ENCODE measurements at regions not wholly inside any gene's neighbourhood (a gene's known extent, or its start where the extent isn't known, plus 50 kb on each side); places are given as distances from the start of the nearest gene placed in this dataset.

DNA sequence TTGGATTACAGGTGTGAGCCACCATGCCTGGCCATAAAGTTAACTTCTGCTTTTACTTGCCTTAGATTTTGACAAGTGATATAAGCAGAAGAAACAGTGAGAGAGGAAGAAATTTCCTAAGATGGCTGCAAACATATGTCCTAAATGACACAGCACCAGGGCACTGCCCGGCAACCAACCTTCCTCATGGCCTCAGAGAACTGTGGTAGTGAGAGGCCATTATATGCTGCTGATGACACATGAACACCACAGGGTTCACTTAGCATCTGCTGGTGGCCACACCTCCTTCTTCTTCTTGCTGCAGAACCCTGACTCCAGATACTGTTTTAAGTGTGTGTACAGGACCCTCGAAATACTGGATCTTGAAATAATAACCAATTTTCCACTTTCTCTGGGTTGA, 88.2 kb downstream of the KCTD12 start:
- TF ChIP-seq, protein P1, sequence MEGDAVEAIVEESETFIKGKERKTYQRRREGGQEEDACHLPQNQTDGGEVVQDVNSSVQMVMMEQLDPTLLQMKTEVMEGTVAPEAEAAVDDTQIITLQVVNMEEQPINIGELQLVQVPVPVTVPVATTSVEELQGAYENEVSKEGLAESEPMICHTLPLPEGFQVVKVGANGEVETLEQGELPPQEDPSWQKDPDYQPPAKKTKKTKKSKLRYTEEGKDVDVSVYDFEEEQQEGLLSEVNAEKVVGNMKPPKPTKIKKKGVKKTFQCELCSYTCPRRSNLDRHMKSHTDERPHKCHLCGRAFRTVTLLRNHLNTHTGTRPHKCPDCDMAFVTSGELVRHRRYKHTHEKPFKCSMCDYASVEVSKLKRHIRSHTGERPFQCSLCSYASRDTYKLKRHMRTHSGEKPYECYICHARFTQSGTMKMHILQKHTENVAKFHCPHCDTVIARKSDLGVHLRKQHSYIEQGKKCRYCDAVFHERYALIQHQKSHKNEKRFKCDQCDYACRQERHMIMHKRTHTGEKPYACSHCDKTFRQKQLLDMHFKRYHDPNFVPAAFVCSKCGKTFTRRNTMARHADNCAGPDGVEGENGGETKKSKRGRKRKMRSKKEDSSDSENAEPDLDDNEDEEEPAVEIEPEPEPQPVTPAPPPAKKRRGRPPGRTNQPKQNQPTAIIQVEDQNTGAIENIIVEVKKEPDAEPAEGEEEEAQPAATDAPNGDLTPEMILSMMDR (IDR thresholded peaks at IDR 0.05): no peak
- no peak for TF ChIP-seq POLR2A (IDR thresholded peaks at IDR 0.05)

Measured in testis (tissue), 2 donors.